ENCODE measurements at regions not wholly inside any gene's neighbourhood (a gene's known extent, or its start where the extent isn't known, plus 50 kb on each side); places are given as distances from the start of the nearest gene placed in this dataset.
A peak's percentile ranks its signal among the peaks of the same experiment; 100 is the strongest.

GRCh38 chr4:54924891-54925290 lies 200.5 kb downstream of the KDR start:
- DNase-seq (ENCODE audit: low spot score), result no peak

DNA sequence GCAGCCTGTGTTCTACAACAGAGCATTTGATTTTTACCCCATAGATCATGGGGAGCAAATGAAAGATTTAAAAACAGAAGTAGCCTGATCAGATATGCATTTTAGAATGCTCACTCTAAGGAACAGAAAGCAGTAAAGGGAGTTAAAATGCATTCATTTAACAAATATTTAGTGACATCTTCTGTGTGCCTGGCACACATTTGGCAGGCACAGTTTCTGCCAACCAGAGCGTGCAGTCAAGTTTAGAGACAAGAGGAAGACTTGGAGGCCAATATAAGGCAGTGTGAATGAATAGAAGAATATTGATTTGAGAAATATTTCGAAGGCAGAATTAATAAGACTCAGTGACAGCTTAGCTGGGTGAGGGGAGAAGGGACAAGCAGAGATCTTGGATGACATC lies 210.1 kb downstream of the KDR start:
- no peak for DNase-seq (ENCODE audit: low spot score)

- DNase-seq (ENCODE audit: low spot score), result no peak
These were observed 210.6 kb downstream of the KDR start for GRCh38 chr4:54914781-54915180.

- peak; percentile 37 for DNase-seq (ENCODE audit: low spot score)
These were observed 211.5 kb downstream of the KDR start for GRCh38 chr4:54913751-54914526.

DNA sequence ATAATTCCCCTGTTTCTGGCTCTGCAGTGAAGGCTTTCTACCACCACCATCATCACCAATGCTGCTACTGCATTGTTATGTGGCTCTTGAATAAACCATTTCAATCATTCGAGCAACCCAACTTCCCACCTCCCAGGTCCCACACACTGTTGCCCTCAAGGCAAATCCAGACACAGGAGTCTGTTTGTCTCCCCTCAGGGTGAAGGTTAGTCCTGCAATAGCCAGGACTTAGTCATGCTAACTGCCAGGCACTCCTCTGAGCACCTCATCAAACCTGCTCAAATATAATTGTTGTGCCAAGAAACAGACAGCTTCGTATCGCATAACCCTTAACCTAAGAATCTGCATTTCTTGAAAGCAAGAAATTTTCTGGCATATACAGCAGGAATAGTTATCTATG lies 213.2 kb downstream of the KDR start:
- no peak for DNase-seq (ENCODE audit: low spot score)

GRCh38 chr4:54909961-54910360 lies 215.4 kb downstream of the KDR start:
- DNase-seq (ENCODE audit: low spot score), result no peak

- no peak for DNase-seq (ENCODE audit: low spot score)
These were observed 216.6 kb downstream of the KDR start for GRCh38 chr4:54908763-54909162.

- DNase-seq (ENCODE audit: low spot score), result no peak
These were observed 220.4 kb downstream of the KDR start for GRCh38 chr4:54904953-54905352.

GRCh38 chr4:54902976-54903375 lies 222.4 kb downstream of the KDR start:
- DNase-seq (ENCODE audit: low spot score), result no peak

GRCh38 chr4:54902271-54902670 lies 223.1 kb downstream of the KDR start:
- peak; percentile 65 for DNase-seq (ENCODE audit: low spot score)

DNA sequence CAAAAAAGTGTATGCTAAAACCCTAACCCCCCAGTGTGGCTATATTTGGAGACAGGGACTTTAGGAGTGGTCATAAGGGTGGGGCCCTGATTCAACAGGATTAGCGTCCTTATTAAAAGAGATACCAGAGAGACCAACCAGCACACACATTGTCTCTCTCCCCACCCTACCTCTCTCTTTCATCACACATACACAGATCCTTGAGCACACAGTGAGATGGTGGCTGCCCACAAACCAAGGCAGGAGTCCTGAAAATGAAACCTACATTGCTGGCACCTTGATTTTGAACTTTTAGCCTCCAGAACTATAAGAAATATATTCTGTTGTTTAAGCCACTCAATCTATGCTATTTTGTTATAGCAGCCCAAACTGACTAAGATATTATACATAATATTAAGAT lies 224.2 kb downstream of the KDR start:
- DNase-seq (ENCODE audit: low spot score), result no peak

DNA sequence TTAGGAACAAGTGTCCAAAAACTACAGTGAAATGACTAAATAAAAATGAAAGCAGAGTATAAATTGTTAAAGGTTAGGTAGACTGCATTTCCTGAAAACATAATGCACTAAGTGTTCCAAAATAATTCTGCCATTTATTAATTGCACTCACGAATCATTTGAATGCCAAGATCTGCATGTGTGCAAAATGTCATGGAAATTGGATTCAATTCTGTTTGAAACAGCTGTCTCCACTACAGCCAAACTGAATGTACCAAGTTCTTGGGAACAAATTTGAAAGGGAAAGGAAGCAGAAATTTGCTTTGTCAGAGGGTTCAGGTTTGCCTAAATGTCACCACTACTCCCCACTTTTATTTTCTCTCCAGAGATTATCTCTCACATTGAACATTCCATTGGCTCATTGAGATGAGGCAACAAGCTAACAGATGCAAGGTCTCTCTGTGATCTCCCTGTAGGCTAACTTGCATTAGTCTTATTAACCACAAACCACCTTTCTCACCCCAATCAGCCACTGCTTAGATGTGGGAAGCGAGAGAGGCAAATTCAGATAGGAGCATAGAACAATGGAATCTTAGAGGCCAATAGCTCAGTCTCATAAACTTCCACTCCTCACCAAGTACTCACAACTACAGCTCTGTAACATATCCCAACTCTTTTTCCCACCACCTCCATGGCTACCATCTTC lies 226.6 kb downstream of the KDR start:
- no peak for DNase-seq (ENCODE audit: low spot score)

- no peak for DNase-seq (ENCODE audit: low spot score)
These were observed 227.3 kb downstream of the KDR start for GRCh38 chr4:54898056-54898562.

- DNase-seq (ENCODE audit: low spot score), result no peak
These were observed 227.8 kb downstream of the KDR start for GRCh38 chr4:54897590-54897989.

GRCh38 chr4:54882616-54883015 lies 224.9 kb downstream of the KIT start:
- no peak for DNase-seq (ENCODE audit: low spot score)

GRCh38 chr4:54879576-54879975 lies 221.8 kb downstream of the KIT start:
- DNase-seq (ENCODE audit: low spot score), result peak; percentile 68

GRCh38 chr4:54877006-54877405 lies 219.2 kb downstream of the KIT start:
- DNase-seq (ENCODE audit: low spot score), result peak; percentile 23

DNA sequence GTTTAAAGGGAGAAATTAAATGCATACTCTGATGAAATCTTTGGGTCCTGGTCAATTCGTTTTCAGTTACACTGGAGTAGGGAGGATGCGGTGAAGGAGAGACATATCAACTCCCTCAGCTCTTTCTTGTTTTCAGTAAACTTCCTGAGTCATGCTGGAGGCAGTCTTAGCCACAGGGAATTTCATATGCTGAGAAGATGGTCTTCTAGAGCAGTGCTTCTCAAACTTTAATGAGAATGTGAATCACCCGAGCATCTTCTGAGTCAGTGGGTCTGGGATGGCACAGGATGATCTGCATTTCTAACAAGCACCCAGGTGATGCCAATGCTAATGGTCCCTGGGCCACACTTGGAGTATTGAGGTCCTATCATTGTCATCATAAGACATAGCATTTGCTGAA lies 214.5 kb downstream of the KIT start:
- peak; percentile 64 for DNase-seq (ENCODE audit: low spot score)

DNA sequence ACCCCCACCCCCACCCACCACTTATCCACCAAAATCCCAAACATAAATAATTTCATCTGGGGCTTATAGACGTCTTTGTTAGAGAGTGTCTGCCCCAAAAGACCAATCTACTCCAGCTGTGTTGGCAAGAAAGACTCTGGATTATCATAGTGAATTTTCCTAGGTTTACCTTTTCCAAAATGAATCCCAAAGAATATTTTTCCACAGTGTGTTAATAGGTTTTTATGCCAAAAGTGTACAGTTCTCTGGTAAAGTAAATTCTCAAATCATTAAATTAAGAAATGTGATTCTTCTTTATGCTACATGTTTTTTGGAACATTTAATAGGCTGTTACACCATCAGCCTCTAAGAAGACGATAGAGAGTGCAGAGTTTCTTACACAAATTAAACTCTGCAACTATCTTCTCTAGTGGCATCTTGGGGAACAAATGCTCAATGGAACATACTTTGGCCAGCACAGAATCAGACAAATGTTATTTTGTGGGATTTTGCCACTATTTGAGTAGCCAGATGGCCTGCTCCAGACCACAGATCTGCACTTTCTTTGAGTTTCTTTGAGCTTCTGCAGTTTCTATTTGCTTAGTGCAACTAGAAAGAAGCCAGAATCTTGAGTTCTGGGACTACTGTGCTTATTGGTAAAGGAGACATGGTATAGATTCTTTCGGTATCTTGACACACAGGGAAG lies 206.0 kb downstream of the KIT start:
- DNase-seq (ENCODE audit: low spot score), result no peak

GRCh38 chr4:54861201-54861600 lies 203.4 kb downstream of the KIT start:
- DNase-seq (ENCODE audit: low spot score), result peak; percentile 19

DNA sequence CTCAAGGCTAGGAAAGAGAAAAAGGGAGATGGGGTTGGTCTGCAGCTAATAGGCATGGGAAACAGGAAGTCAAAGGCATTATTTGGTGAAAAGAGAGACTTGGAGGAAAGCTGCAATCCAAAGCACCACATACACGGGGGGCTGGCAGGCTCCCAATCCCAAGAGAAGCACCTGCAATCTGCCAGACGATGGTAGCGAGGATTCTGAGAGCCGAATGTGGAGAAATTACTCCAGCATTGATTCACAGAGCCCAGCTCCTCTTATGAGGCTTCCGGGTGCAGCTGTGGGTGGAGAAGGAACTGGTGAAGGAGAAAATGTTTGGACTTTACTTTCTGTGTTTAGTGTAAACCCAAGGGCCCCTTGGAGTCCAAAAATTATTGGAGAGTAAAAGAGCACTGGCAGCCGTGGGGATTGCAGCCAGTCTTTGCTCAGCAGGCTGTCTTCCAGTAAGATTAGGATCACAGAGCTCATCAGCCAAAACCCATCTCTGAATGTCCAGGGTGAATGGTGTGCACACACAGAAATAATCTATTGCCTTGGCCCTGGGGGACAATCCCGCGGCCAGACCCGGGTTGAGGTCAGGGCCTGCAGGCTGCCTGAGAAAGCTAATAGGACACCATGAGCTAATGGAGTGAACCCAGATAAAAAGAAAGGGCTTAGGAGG lies 197.6 kb downstream of the KIT start:
- DNase-seq (ENCODE audit: low spot score), result peak; percentile 32

- no peak for DNase-seq (ENCODE audit: low spot score)
These were observed 194.8 kb downstream of the KIT start for GRCh38 chr4:54852602-54853001.
